Gastrocnemius medialis (tissue), 4 donors: ENCODE measurements at regions not wholly inside any gene's neighbourhood (a gene's known extent, or its start where the extent isn't known, plus 50 kb on each side); places are given as distances from the start of the nearest gene placed in this dataset.

ENCODE experiments used
- POLR2A ChIP-seq, 2 donors: fragments of 450-650 bp; IDR thresholded peaks; one replicate each; pipeline ENCODE4 v1.6.1; 2017; ENCODE audit warnings: antibody characterized with exemption in 2 of 2, mild to moderate bottlenecking in 2 of 2, moderate library complexity in 2 of 2
- TF ChIP-seq, protein P1 (sequence below), 5 experiments: fragments of 450-650 bp in 3 of 5; fragments of 200-600 bp in 2 of 5; sonication (generic) in 2 of 5; IDR thresholded peaks in 4 of 5; conservative IDR thresholded peaks in 1 of 5; 1 replicate in 4 of 5; 2 replicates in 1 of 5; pipeline ENCODE4 v1.5.1; 2016 to 2019; ENCODE audit warnings: antibody characterized with exemption in 5 of 5, mild to moderate bottlenecking in 3 of 5, moderate library complexity in 3 of 5

DNA sequence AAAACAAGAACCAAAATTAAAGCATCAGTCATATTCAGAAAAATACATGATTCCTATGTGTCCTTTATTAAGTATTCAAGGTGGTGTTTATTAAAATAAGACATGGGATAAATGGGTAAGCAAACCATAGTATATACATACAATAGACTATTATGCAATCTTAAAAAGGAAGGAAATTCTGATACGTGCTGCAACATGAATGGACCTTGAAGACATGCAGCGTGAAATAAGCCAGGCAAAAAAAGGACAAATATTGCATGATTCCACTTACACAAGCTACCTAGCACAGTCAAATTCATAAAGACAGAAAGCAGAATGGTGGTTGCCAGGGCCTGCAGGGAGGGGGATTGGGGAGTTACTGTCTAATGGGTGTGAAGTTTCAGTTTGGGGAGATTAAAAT is 127.7 kb downstream of the DMAC1 start:
- no peak for TF ChIP-seq POLR2A (IDR thresholded peaks at IDR 0.05)
- TF ChIP-seq, protein P1, sequence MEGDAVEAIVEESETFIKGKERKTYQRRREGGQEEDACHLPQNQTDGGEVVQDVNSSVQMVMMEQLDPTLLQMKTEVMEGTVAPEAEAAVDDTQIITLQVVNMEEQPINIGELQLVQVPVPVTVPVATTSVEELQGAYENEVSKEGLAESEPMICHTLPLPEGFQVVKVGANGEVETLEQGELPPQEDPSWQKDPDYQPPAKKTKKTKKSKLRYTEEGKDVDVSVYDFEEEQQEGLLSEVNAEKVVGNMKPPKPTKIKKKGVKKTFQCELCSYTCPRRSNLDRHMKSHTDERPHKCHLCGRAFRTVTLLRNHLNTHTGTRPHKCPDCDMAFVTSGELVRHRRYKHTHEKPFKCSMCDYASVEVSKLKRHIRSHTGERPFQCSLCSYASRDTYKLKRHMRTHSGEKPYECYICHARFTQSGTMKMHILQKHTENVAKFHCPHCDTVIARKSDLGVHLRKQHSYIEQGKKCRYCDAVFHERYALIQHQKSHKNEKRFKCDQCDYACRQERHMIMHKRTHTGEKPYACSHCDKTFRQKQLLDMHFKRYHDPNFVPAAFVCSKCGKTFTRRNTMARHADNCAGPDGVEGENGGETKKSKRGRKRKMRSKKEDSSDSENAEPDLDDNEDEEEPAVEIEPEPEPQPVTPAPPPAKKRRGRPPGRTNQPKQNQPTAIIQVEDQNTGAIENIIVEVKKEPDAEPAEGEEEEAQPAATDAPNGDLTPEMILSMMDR (IDR thresholded peaks at IDR 0.05 in 4 of 5, conservative IDR thresholded peaks at IDR 0.05 in 1 of 5), result no peak
